PC-3 (cell line): ENCODE measurements at regions not wholly inside any gene's neighbourhood (a gene's known extent, or its start where the extent isn't known, plus 50 kb on each side); places are given as distances from the start of the nearest gene placed in this dataset.

Experiments
- ATAC-seq: fragments of 200-7000 bp; cut with Tn5 transposase; 2 replicates; pipeline ENCODE4 v1.9.1; 2020; ENCODE audit warnings: mild to moderate bottlenecking, moderate library complexity
- BruUV-seq: library from RNA; stranded (reverse); fragments of 400-500 nt; replicated peaks from 2 replicates; lab custom pipeline; 2021; lab: Mats Ljungman, UMichigan
- CTCF ChIA-PET: fragments of 300-600 bp; sonication (Branson Sonifier 250); formaldehyde crosslinking; loops from one replicate; lab custom pipeline; 2022; ENCODE audit warnings: antibody characterized with exemption; lab: Charles Lee
- POLR2A ChIA-PET: fragments of 300-600 bp; sonication (Branson Sonifier 250); formaldehyde crosslinking; loops from one replicate; lab custom pipeline; 2022; ENCODE audit warnings: antibody characterized with exemption; ENCODE audit not compliant: unreplicated experiment; lab: Charles Lee
- DNase-seq: peaks from one replicate; pipeline ENCODE4 v3.0.0-alpha.2; 2015
- H2AFZ ChIP-seq: fragments of 300-600 bp; sonication (generic); 2 replicates; pipeline ENCODE4 v1.6.0; 2016; ENCODE audit warnings: antibody characterized with exemption, low read length
- H3F3A ChIP-seq: fragments of 300-600 bp; sonication (generic); one replicate; pipeline ENCODE4 v1.6.0; 2017; ENCODE audit warnings: antibody characterized with exemption, low read length, control low read depth, mild to moderate bottlenecking; ENCODE audit not compliant: unreplicated experiment
- H3K27ac ChIP-seq: fragments of 300-600 bp; sonication (generic); 2 replicates; pipeline ENCODE4 v1.5.1; 2016; ENCODE audit warnings: mild to moderate bottlenecking, low read length
- H3K27me3 ChIP-seq: fragments of 300-600 bp; sonication (generic); 2 replicates; pipeline ENCODE4 v1.6.1; 2016; ENCODE audit warnings: low read length, mixed read lengths
- H3K36me3 ChIP-seq: fragments of 300-600 bp; sonication (generic); 2 replicates; pipeline ENCODE4 v1.6.1; 2016; ENCODE audit warnings: low read depth, mixed run types, low read length, mixed read lengths
- H3K4me1 ChIP-seq: fragments of 300-600 bp; sonication (generic); 2 replicates; pipeline ENCODE4 v1.5.1; 2016; ENCODE audit warnings: low read length; ENCODE audit not compliant: insufficient read depth
- H3K4me2 ChIP-seq: fragments of 300-600 bp; sonication (generic); 2 replicates; pipeline ENCODE4 v1.6.0; 2016; ENCODE audit warnings: low read length
- H3K4me3 ChIP-seq: fragments of 300-600 bp; sonication (generic); 2 replicates; pipeline ENCODE4 v1.5.1; 2016; ENCODE audit warnings: mild to moderate bottlenecking, low read length, mixed read lengths
- H3K79me2 ChIP-seq: fragments of 300-600 bp; sonication (generic); 2 replicates; pipeline ENCODE4 v1.6.1; 2017; ENCODE audit warnings: low read length, mixed read lengths
- H3K9ac ChIP-seq: fragments of 300-600 bp; sonication (generic); 2 replicates; pipeline ENCODE4 v1.6.0; 2016; ENCODE audit warnings: mild to moderate bottlenecking, low read length
- H3K9me2 ChIP-seq: fragments of 300-600 bp; sonication (generic); replicated peaks from 2 replicates; pipeline ENCODE4 v1.6.1; 2016; ENCODE audit warnings: mixed run types, low read length, mixed read lengths
- H3K9me3 ChIP-seq: fragments of 300-600 bp; sonication (generic); 2 replicates; pipeline ENCODE4 v1.6.1; 2016; ENCODE audit warnings: low read length, mixed read lengths
- H4K20me1 ChIP-seq: fragments of 300-600 bp; sonication (generic); 2 replicates; pipeline ENCODE4 v1.6.1; 2016; ENCODE audit warnings: low read length, mixed read lengths
- CTCF ChIP-seq: fragments of 300-600 bp; sonication (generic); conservative IDR thresholded peaks from 2 replicates; pipeline ENCODE4 v1.5.1; 2017; ENCODE audit warnings: antibody characterized with exemption, low read depth, mild to moderate bottlenecking, low read length
- EZH2 ChIP-seq: fragments of 300-600 bp; sonication (generic); IDR thresholded peaks from one replicate; pipeline ENCODE4 v1.6.1; 2017; ENCODE audit warnings: antibody characterized with exemption, mild to moderate bottlenecking, low read length; ENCODE audit not compliant: unreplicated experiment
- EZH2phosphoT487 ChIP-seq: fragments of 300-600 bp; sonication (generic); IDR thresholded peaks from 2 replicates; pipeline ENCODE4 v1.6.1; 2018; ENCODE audit warnings: mild to moderate bottlenecking, antibody characterized with exemption, low read length, borderline replicate concordance
- intact Hi-C: fragments of 100-400 bp; cut with micrococcal nuclease; formaldehyde crosslinking; loops from 2 replicates; pipeline ENCODE4 v1.9.0; 2023

DNA sequence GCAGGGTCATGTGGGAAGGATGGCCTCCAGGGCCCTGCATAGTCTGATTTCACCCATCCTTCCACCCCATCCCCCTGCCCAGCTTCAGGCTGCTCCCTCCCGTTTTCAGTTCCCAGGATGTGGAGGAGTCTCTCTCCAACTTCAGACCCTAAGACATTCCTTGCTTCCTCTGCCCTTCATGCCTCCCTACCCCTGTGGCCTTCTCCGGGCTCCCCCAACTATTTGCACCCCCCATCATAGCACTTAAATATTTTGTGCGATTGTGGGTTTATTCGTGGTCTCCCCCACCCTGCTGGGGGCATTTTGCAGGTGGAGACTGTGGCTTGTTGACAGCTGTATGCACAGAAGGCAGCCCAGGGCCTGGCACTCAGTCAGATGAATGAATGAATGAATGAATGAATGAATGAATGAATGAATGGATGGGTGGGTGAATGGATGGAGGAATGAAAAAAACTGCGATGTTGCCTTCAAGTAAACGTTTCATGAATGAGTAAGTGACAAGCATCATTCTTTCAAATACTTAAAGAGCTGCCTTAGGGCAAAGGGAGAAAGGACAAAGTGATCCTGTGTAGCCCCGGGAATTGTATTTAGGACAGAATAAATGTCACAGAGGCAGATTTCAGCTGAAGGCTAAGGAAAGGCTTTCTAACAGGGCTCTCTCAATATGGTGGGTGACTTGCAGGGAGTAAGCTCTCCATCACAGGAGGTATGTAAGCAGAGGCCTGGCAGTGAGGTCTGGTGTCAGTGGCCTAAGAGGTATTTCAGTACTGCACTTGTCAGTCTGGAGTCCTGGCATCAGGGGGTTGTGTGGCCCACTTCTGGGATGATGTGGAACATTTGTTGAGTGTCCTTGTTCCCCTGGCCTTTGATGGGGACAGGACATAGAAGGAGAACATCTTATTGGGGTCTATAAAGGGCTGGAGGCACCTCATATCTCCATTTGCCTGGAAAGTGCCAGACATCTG lies 156.4 kb downstream of the PTPRU start:
- Histone ChIP-seq H3K79me2 (no peaks in the 10 kb centered on the region), H2AFZ (no peak overlapping the region), H3K27me3 (no peaks in the 10 kb centered on the region), H4K20me1 (no peaks in the 10 kb centered on the region), H3K4me2 (no peak overlapping the region), H3K9me2 (no peaks in the 10 kb centered on the region), H3F3A (no peaks in the 10 kb centered on the region), H3K4me3 (no peak overlapping the region), H3K36me3 (no peaks in the 10 kb centered on the region), H3K9ac (no peak overlapping the region), H3K27ac (no peak overlapping the region), H3K4me1 (no peaks in the 10 kb centered on the region), H3K9me3 (no peaks in the 10 kb centered on the region)
- no TSS peak for BruUV-seq
- CTCF ChIA-PET: no interaction called here
- TF ChIP-seq EZH2phosphoT487 (no peak), EZH2 (no peak)
- intact Hi-C loops: no loop called here
- POLR2A ChIA-PET: no interaction called here
- no peak for DNase-seq
- ATAC-seq: no peak

GRCh38 chr1:29392036-29392435 lies 155.7 kb downstream of the PTPRU start:
- POLR2A ChIA-PET: no interaction called here
- Histone ChIP-seq H3K79me2 (no peaks in the 10 kb centered on the region), H3K9ac (no peak overlapping the region), H4K20me1 (no peaks in the 10 kb centered on the region), H3F3A (no peaks in the 10 kb centered on the region), H3K27ac (no peak overlapping the region), H3K9me3 (no peaks in the 10 kb centered on the region), H3K9me2 (no peaks in the 10 kb centered on the region), H3K4me2 (no peak overlapping the region), H3K27me3 (no peaks in the 10 kb centered on the region), H3K4me3 (no peak overlapping the region), H2AFZ (no peak overlapping the region), H3K36me3 (no peaks in the 10 kb centered on the region), H3K4me1 (no peaks in the 10 kb centered on the region)
- intact Hi-C loops: no loop called here
- TF ChIP-seq CTCF (no peak), EZH2phosphoT487 (no peak), EZH2 (no peak)
- DNase-seq (no peak), ATAC-seq (no peak)
- CTCF ChIA-PET: no interaction called here
- no TSS peak for BruUV-seq

- Histone ChIP-seq H3K27me3 (no peaks in the 10 kb centered on the region), H3K9ac (no peak overlapping the region), H3K9me2 (no peaks in the 10 kb centered on the region), H3F3A (no peaks in the 10 kb centered on the region), H4K20me1 (no peaks in the 10 kb centered on the region), H3K27ac (no peak overlapping the region), H3K4me3 (no peak overlapping the region), H3K4me1 (no peaks in the 10 kb centered on the region), H3K36me3 (no peaks in the 10 kb centered on the region), H3K4me2 (no peak overlapping the region), H2AFZ (no peak overlapping the region), H3K9me3 (no peaks in the 10 kb centered on the region), H3K79me2 (no peaks in the 10 kb centered on the region)
- TF ChIP-seq EZH2: no peak
- TF ChIP-seq CTCF: no peak
- no peak for TF ChIP-seq EZH2phosphoT487
- ATAC-seq: no peak
- intact Hi-C loops: no loop called here
- POLR2A ChIA-PET: no interaction called here
- no peak for DNase-seq
- no TSS peak for BruUV-seq
- CTCF ChIA-PET: no interaction called here
Measured at GRCh38 chr1:29391362-29391880, 155.1 kb downstream of the PTPRU start.
